Endothelial cell of umbilical vein (primary cell): ENCODE measurements at regions not wholly inside any gene's neighbourhood (a gene's known extent, or its start where the extent isn't known, plus 50 kb on each side); places are given as distances from the start of the nearest gene placed in this dataset.

Experiments
- JUN ChIP-seq: IDR thresholded peaks from 2 replicates; pipeline ENCODE4 v1.6.1; 2011; ENCODE audit warnings: borderline replicate concordance, low read depth; ENCODE audit not compliant: insufficient read length, insufficient read depth
- POLR2A ChIP-seq: IDR thresholded peaks from 2 replicates; pipeline ENCODE4 v1.6.1; 2012; ENCODE audit warnings: low read depth, mild to moderate bottlenecking, control low read depth, low read length

GRCh38 chr2:181404472-181404871 lies 52.7 kb upstream of the ITGA4 start:
- TF ChIP-seq POLR2A (no peak), JUN (no peak)
